HepG2 (cell line): ENCODE measurements at regions not wholly inside any gene's neighbourhood (a gene's known extent, or its start where the extent isn't known, plus 50 kb on each side); places are given as distances from the start of the nearest gene placed in this dataset.

Source experiments
- ATAC-seq: fragments of 200-7000 bp; cut with Tn5 transposase; 3 replicates; pipeline ENCODE4 v1.9.1; 2020; ENCODE audit warnings: mild to moderate bottlenecking, moderate library complexity
- BruUV-seq: library from RNA; stranded (reverse); fragments of 400-500 nt; replicated peaks from 2 replicates; lab custom pipeline; 2021; lab: Mats Ljungman, UMichigan
- CTCF ChIA-PET: fragments of 300-600 bp; formaldehyde crosslinking; extraction: SDS; loops from one replicate; lab custom pipeline; 2021; ENCODE audit warnings: low total read pairs, inconsistent platforms, low intra/inter-chr PET ratio; lab: Yijun Ruan, JAX
- POLR2A ChIA-PET: fragments of 350-600 bp; sonication (Branson Sonifier 250); formaldehyde crosslinking; loops from one replicate; lab custom pipeline; 2020; ENCODE audit warnings: antibody characterized with exemption, inconsistent platforms; lab: Yijun Ruan, JAX
- DNase-seq: peaks from one replicate; pipeline ENCODE4 v3.0.0-alpha.2; 2015; ENCODE audit warnings: low spot score
- FAIRE-seq: peaks from 3 replicates; lab custom pipeline; 2011; peaks lifted over from hg19 to GRCh38; lab: Jason Lieb, UNC
- H2AFZ ChIP-seq: one replicate; pipeline ENCODE4 v1.6.1; 2011; ENCODE audit warnings: low read length, inconsistent platforms
- H3K27ac ChIP-seq: fragments of 300-600 bp; 3 replicates; pipeline ENCODE4 v1.8.0; 2011; ENCODE audit warnings: mixed run types, mild to moderate bottlenecking, mixed read lengths, low read length, inconsistent platforms; ENCODE audit not compliant: insufficient read depth; ENCODE audit errors: extremely low read length
- H3K27me3 ChIP-seq, 2 experiments: fragments of 200-600 bp in 1 of 2; 2 replicates in 1 of 2; 3 replicates in 1 of 2; pipeline versions ENCODE4 v1.6.0 to v1.8.0; 2011; ENCODE audit warnings: low read length in 2 of 2, mild to moderate bottlenecking in 2 of 2, moderate library complexity in 2 of 2, inconsistent platforms in 1 of 2; ENCODE audit not compliant: insufficient read depth in 2 of 2, control insufficient read depth in 1 of 2
- H3K36me3 ChIP-seq, 2 experiments: fragments of 200-600 bp in 1 of 2; replicated peaks in 1 of 2; 2 replicates in 1 of 2; 3 replicates in 1 of 2; pipeline versions ENCODE4 v1.5.1 to v1.8.0; 2011; ENCODE audit warnings: low read length in 2 of 2, inconsistent platforms in 1 of 2; ENCODE audit not compliant: insufficient read depth in 2 of 2, control insufficient read depth in 1 of 2
- H3K4me1 ChIP-seq: 2 replicates; pipeline ENCODE4 v1.5.1; 2012; ENCODE audit warnings: low read length, inconsistent platforms; ENCODE audit not compliant: insufficient read depth
- H3K4me2 ChIP-seq: 2 replicates; pipeline ENCODE4 v1.6.0; 2011; ENCODE audit warnings: low read depth, low read length, inconsistent platforms
- H3K4me3 ChIP-seq, 3 experiments: fragments of 200-600 bp in 1 of 3; sonication (generic), shearing (Covaris generic) in 1 of 3; replicated peaks in 1 of 3; 2 replicates each; pipeline ENCODE4 v1.5.1; 2011 to 2016; ENCODE audit warnings: low read length in 3 of 3, inconsistent platforms in 2 of 3, low read depth in 2 of 3, mild to moderate bottlenecking in 2 of 3, control low read depth in 1 of 3, mixed read lengths in 1 of 3; ENCODE audit not compliant: insufficient read depth in 1 of 3
- H3K79me2 ChIP-seq: one replicate; pipeline ENCODE4 v1.6.1; 2011; ENCODE audit warnings: low read length, inconsistent platforms; ENCODE audit not compliant: insufficient read depth
- H3K9ac ChIP-seq: 2 replicates; pipeline ENCODE4 v1.6.0; 2011; ENCODE audit warnings: mild to moderate bottlenecking, low read depth, low read length, inconsistent platforms; ENCODE audit not compliant: insufficient read depth
- H3K9me3 ChIP-seq: 2 replicates; pipeline ENCODE4 v1.5.1; 2012; ENCODE audit warnings: mild to moderate bottlenecking, low read length
- H4K20me1 ChIP-seq: 2 replicates; pipeline ENCODE4 v1.6.0; 2011; ENCODE audit warnings: inconsistent platforms, mild to moderate bottlenecking, low read length, moderate library complexity; ENCODE audit not compliant: insufficient read depth
- ARID2 ChIP-seq: sonication (generic); formaldehyde crosslinking; IDR thresholded peaks from 2 replicates; pipeline ENCODE4 v1.8.1; 2022; ENCODE audit warnings: mild to moderate bottlenecking, missing genetic modification reagents, borderline replicate concordance
- BRD4 ChIP-seq: sonication (generic); formaldehyde crosslinking; IDR thresholded peaks from 2 replicates; pipeline ENCODE4 v1.4.0; 2020; ENCODE audit warnings: missing genetic modification reagents
- CEBPB ChIP-seq: IDR thresholded peaks from 2 replicates; pipeline ENCODE4 v1.6.1; 2011; ENCODE audit warnings: low read depth, low read length, improper control_type of control experiment, borderline replicate concordance
- CEBPG ChIP-seq: IDR thresholded peaks from 2 replicates; pipeline ENCODE4 v1.6.1; 2016
- MTERF4 ChIP-seq: sonication (generic); formaldehyde crosslinking; IDR thresholded peaks from 2 replicates; pipeline ENCODE4 v1.8.0; 2023; ENCODE audit warnings: mild to moderate bottlenecking, missing genetic modification reagents
- NFAT5 ChIP-seq: sonication (generic); formaldehyde crosslinking; IDR thresholded peaks from 2 replicates; pipeline ENCODE4 v1.4.0; 2020; ENCODE audit warnings: missing genetic modification reagents
- TOPORS ChIP-seq: sonication (generic); formaldehyde crosslinking; IDR thresholded peaks from 2 replicates; pipeline ENCODE4 v1.8.0; 2023; ENCODE audit warnings: mild to moderate bottlenecking, missing genetic modification reagents
- ZNF225 ChIP-seq: sonication (generic); formaldehyde crosslinking; IDR thresholded peaks from 2 replicates; pipeline ENCODE4 v1.4.0; 2020; ENCODE audit warnings: mild to moderate bottlenecking, missing genetic modification reagents
- ZNF451 ChIP-seq: sonication (generic); formaldehyde crosslinking; IDR thresholded peaks from 2 replicates; pipeline ENCODE4 v1.5.0; 2020; ENCODE audit warnings: mild to moderate bottlenecking, missing genetic modification reagents
- ZNF567 ChIP-seq: sonication (generic); formaldehyde crosslinking; IDR thresholded peaks from 2 replicates; pipeline ENCODE4 v1.8.1; 2023; ENCODE audit warnings: mild to moderate bottlenecking, missing genetic modification reagents, borderline replicate concordance
- ZNF75D ChIP-seq: sonication (generic); formaldehyde crosslinking; IDR thresholded peaks from 2 replicates; pipeline ENCODE4 v1.8.1; 2023; ENCODE audit warnings: missing genetic modification reagents, mild to moderate bottlenecking, borderline replicate concordance
- WGBS: methylation state at CpG from one replicate; pipeline ENCODE4 v1.1.6; 2017; ENCODE audit warnings: low lambda C conversion rate; 5-methylcytosine and 5-hydroxymethylcytosine counted together
- in situ Hi-C: cut with HindIII; loops from 2 replicates; pipeline ENCODE4 v1.10.0; 2017; ENCODE audit warnings: low pct_unique_long_range_greater_than_20kb; ENCODE audit not compliant: extremely low pct_ligation_motif_present
- intact Hi-C: fragments of 100-400 bp; cut with micrococcal nuclease; formaldehyde crosslinking; loops from one replicate; pipeline ENCODE4 v1.10.0; 2022; ENCODE audit not compliant: unreplicated experiment
- TF ChIP-seq, protein P1 (sequence below): sonication (generic); IDR thresholded peaks from 2 replicates; pipeline ENCODE4 v1.6.1; 2016; ENCODE audit warnings: low read depth, borderline replicate concordance

DNA sequence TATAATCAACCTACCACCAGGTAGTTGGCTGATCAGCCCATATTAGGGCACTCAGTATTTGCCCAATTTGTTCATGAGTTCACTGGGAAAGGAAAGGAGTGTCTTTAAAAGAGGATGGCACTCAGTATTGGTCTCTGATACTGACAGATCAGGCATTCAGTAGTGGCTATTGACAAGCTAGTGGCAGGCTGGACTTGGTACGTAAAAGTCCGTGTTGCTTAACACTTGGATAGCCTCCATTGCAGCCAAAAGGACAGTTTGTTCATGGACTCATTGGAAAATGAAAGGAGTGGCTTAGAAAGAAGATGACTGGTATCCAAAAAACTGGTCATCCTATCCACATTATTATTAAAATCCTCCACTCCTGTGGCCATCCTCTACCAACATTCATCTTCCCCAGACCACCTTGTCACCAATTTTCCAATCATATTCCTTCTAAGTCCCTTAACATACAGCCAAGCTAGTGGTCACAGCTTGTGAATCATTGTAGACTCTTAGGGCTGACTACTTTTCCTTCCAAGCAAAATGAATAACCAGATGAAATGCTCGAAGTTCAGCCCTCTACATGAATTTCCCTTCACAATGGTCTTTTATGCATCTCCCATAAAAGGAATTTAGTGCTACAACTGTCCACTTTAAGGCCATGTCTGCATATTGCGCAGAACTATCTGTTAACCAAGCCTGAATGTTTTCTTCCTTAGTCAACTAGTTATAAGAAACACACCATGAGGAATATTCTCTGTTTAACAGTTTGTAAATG, 78.6 kb upstream of the MAGI2 start:
- POLR2A ChIA-PET = no interaction called here
- TF ChIP-seq CEBPB = 0 out of 2 replicates have a peak, but pooled peaks have one; percentile 1
- no peak for TF ChIP-seq MTERF4
- H3K9ac ChIP-seq = no peak overlapping the region
- ATAC-seq (no peak), DNase-seq (no peak), FAIRE-seq (no peak)
- no peaks in the 10 kb centered on the region for H3K9me3 ChIP-seq
- in situ Hi-C loops (no loop called here), intact Hi-C loops (no loop called here)
- no peak overlapping the region for H3K4me2 ChIP-seq
- no peaks in the 10 kb centered on the region for H4K20me1 ChIP-seq
- CTCF ChIA-PET = no interaction called here
- no peak overlapping the region for H2AFZ ChIP-seq
- no peak overlapping the region for H3K4me3 ChIP-seq
- no peaks in the 10 kb centered on the region for H3K36me3 ChIP-seq
- no peak overlapping the region for H3K27ac ChIP-seq
- no TSS peak for BruUV-seq
- 27% methylated on average over 4 of the region's 4 CpGs for WGBS
- H3K27me3 ChIP-seq = no peaks in the 10 kb centered on the region
- H3K4me1 ChIP-seq = 0 out of 2 replicates have a peak, but pooled peaks cover 8% of the 10 kb centered on the region
- H3K79me2 ChIP-seq = no peaks in the 10 kb centered on the region

- CTCF ChIA-PET = no interaction called here
- Histone ChIP-seq H3K4me3 (no peak overlapping the region), H3K4me2 (no peak overlapping the region), H3K36me3 (no peaks in the 10 kb centered on the region), H2AFZ (no peak overlapping the region), H4K20me1 (no peaks in the 10 kb centered on the region), H3K79me2 (no peaks in the 10 kb centered on the region), H3K4me1 (0 out of 2 replicates have a peak, but pooled peaks cover 8% of the 10 kb centered on the region), H3K9ac (no peak overlapping the region), H3K9me3 (no peaks in the 10 kb centered on the region), H3K27me3 (no peaks in the 10 kb centered on the region), H3K27ac (no peak overlapping the region)
- DNase-seq (no peak), ATAC-seq (no peak), FAIRE-seq (no peak)
- 52% methylated on average over 3 of the region's 3 CpGs for WGBS
- intact Hi-C loops = no loop called here
- no TSS peak for BruUV-seq
- POLR2A ChIA-PET = no interaction called here
- in situ Hi-C loops = no loop called here
- no peak for TF ChIP-seq TOPORS (CRISPR knock-in tag)
- TF ChIP-seq ARID2 (CRISPR knock-in tag) = no peak
- TF ChIP-seq, protein P1, sequence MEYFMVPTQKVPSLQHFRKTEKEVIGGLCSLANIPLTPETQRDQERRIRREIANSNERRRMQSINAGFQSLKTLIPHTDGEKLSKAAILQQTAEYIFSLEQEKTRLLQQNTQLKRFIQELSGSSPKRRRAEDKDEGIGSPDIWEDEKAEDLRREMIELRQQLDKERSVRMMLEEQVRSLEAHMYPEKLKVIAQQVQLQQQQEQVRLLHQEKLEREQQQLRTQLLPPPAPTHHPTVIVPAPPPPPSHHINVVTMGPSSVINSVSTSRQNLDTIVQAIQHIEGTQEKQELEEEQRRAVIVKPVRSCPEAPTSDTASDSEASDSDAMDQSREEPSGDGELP = no peak
- TF ChIP-seq ZNF451 (CRISPR knock-in tag) = no peak
- no peak for TF ChIP-seq BRD4
- no peak for TF ChIP-seq ZNF225 (CRISPR knock-in tag)
- no peak for TF ChIP-seq NFAT5
- TF ChIP-seq ZNF75D (CRISPR knock-in tag) = no peak
- no peak for TF ChIP-seq ZNF567 (CRISPR knock-in tag)
- TF ChIP-seq CEBPG (CRISPR knock-in tag) = no peak
Measured at GRCh38 chr7:79531116-79531515, 77.6 kb upstream of the MAGI2 start.
